ENCODE measurements at regions not wholly inside any gene's neighbourhood (a gene's known extent, or its start where the extent isn't known, plus 50 kb on each side); places are given as distances from the start of the nearest gene placed in this dataset.

DNA sequence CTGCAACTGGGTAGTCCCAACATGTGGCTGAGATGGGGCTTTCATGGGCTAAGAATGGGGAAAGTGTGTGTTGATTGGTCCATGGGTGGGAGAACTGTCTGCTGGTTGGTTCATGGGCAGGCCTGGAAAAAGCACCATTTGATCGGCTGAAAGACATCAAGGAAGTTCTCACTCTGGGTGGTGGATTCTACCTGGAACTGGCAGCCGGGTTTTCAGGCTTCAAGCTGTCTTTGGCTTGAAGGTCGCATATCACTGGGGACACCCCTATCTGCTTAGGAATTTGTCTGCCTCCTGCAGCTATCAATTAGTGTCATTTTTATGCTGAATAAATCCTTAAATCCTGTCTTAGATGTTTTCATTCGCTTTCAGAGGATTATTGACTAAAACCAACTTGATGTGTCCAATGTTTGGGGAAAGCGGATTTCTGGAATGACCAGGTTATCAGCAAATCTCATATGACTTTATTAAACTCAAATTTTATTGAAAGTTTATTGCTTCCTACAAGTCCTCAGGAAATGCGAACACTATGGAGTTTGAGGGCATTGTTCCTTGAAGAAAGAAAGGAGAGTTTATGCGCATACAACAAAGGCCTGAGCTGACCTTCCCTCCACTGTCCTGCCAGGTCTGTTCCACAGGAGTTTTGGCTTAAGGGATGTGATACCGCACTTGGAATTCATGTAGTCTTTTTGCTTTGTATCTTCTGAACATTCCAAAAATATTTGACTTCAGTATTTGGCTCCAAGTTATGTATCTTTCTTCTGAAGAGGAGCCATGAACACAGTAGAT lies 451.1 kb downstream of the TUSC1 start:
- TF ChIP-seq ZBTB7A (IDR thresholded peaks at IDR 0.05; ENCODE audit: low read depth) (no peak), TAF1 (IDR thresholded peaks at IDR 0.05; ENCODE audit: low read depth) (no peak), EGR1 (IDR thresholded peaks at IDR 0.05) (no peak), NFIC (IDR thresholded peaks at IDR 0.05) (no peak)
- TF ChIP-seq, protein P1, sequence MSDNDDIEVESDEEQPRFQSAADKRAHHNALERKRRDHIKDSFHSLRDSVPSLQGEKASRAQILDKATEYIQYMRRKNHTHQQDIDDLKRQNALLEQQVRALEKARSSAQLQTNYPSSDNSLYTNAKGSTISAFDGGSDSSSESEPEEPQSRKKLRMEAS (IDR thresholded peaks at IDR 0.05) = no peak
